Ramos (cell line): ENCODE measurements at regions not wholly inside any gene's neighbourhood (a gene's known extent, or its start where the extent isn't known, plus 50 kb on each side); places are given as distances from the start of the nearest gene placed in this dataset.
"Not testable (repeated sequence)": the region's sequence is repeated elsewhere in the genome, so short reads cannot be mapped to it uniquely, and the experiment has no call there.

Experiments
- in situ Hi-C: fragments of 300-500 bp; cut with MboI; formaldehyde crosslinking; loops from one replicate; pipeline ENCODE4 v1.14.3; 2022; ENCODE audit warnings: low sequenced_read_pairs; ENCODE audit not compliant: unreplicated experiment

DNA sequence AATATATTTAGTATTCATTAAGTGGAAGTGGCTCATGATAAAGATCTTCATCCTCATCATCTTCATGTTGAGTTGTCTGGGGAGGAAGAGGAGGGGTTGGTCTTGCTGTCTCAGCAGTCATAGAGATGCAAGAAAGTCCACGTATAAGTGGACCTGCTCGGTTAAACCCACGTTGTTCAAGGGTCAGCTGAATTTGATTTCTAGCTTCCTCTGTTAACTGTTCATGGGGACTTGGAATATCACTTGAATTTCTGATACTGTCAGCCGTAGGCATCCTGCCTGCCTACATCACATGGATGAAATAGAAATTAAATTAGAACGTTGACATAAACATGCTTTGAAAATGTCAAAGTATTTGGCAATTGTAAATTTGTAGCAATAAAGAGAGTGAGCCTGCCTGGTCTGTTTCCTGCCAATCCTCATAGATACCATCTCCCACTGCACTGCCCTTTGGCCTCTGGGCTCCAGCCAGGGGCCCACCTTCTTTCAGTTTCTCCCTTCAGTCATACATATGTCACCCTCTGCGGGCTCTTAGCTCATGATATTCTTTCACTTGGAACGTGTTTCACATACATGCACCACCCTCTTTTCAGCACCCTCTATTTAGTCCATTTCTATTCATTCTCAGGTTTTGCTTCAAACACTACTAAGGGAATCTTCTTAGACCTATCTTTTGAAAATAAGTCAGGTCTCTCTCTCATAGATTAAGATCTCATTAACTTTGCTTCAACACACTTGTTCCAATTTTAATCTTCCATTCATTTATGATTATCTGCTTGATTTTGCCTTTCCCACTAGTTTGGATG, 376.3 kb downstream of the IPMK start:
- in situ Hi-C loops, result no loop called here

- in situ Hi-C loops, result no loop called here
Observed at GRCh38 chr10:57890691-57891090, 377.0 kb downstream of the IPMK start.

GRCh38 chr10:57885618-57885968, 382.1 kb downstream of the IPMK start:
- in situ Hi-C loops, result not testable (repeated sequence)

DNA sequence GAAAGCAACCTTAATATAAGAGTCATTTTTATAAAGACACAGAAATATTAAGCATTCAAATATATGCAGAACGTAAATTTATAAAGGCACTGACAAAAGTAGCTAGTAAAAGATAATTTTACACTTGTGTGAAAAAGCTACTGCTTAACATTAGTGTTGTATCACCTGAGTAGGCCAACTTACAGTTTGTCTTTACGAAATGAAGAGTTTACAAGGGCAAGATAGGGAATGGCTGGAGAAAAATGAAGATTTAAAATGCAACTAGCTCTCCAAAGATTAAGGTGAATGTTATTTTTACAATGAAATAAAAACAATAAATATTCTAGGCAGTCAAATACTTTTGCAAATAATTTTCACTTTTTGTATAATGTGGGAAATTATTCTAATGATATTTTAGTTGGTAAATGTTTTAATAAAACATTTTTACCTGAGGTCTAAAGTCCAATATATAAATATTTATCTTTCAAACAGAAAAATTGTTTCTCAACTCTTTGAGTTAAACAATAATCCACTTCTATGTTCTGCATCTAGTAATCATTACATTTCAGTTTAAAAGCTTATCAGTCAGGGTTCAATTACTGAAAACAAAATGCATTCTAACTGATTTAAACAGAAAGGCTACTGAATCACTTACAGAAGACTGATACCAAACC, 382.6 kb downstream of the IPMK start:
- in situ Hi-C loops, result no loop called here

DNA sequence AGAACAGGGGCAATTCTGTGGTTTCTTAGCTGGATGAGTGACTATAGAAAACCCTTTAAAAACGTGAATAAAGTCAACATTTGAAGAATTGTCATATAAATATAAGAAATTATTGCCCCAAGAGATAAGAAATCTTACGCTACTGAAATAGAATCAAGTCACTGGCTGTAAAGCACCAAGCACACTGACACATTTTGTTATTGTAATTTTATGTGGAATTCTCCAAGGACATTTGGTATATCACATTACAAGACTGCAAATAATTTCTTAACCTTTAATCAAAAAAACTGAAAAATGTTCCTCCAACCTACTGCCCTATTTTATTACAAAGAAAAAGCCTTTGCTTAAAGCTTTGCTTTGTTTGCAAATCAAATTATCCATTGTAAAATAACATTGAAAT, 383.3 kb downstream of the IPMK start:
- in situ Hi-C loops, result no loop called here

- in situ Hi-C loops, result no loop called here
Observed at GRCh38 chr10:57880446-57881227, 387.1 kb downstream of the IPMK start.

DNA sequence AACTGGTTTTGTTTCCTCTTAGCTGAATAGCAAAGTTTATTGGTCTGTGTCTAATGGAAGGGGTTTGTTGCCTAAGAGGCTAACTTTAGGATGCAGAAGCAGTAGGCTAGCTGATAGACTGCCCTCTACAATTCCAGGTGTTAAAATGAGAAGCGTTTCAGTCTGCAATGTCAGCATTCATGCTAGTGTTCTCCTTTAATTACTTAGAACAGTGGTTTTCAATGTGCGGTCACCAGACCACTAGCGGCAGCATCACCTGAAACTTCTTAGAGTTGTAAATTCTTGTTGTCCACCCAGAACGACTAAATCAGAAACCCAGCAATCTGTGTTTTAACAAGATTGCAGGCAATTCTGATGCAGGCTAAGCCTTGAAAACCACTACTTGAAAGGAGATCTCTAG, 392.9 kb downstream of the IPMK start:
- in situ Hi-C loops, result no loop called here

DNA sequence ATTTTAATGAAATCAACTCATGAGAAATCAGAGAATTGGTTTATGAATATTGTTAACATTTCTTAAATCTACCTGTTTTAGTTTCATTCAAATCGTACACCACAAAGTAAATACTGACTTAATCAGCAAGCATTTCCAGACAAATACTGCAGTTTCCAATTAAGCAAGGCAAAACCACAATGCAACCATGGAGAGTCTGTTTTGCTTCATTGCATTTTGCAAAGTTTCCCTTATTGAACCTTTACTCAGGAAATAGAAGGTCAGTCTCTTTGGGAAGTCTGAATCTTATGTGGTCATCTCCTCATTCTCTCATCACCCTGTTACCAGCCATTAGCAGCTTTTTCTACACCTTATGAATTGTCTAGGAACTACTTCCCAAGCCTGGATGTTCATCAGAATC, 400.5 kb downstream of the IPMK start:
- in situ Hi-C loops, result no loop called here

GRCh38 chr10:57864765-57865680, 402.7 kb downstream of the IPMK start:
- in situ Hi-C loops, result no loop called here

DNA sequence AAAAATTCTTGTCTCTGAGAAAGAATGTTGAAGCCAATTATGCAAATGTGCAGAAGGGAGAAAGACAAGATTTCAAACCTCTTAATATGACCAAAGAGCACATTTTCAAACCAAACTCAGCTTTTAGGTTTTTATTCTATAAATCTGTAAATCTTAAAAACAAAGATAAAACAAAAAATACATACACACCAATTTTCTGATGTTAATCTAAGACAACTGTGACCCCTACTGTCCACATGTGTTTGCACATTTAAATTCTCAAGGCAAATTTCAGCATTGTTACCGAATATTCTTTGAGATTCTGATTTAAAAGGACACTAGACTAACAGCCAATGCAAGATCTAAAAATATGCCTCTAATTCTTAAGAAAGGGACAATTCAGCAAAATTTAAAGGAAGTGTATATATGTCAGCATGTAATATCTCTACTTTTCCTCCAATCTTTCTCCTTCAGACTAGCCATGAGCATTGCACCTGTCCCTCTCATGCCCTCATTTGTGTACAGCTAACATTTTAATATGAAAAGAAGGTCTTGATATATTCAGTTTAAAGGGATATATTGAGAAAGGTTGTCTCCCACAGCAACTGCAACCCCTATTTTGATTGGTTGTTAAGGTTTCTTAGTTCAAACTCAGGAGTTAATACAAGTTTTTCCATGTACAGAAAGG, 417.9 kb downstream of the IPMK start:
- in situ Hi-C loops, result no loop called here

GRCh38 chr10:57846307-57847065, 421.2 kb downstream of the IPMK start:
- in situ Hi-C loops, result no loop called here

DNA sequence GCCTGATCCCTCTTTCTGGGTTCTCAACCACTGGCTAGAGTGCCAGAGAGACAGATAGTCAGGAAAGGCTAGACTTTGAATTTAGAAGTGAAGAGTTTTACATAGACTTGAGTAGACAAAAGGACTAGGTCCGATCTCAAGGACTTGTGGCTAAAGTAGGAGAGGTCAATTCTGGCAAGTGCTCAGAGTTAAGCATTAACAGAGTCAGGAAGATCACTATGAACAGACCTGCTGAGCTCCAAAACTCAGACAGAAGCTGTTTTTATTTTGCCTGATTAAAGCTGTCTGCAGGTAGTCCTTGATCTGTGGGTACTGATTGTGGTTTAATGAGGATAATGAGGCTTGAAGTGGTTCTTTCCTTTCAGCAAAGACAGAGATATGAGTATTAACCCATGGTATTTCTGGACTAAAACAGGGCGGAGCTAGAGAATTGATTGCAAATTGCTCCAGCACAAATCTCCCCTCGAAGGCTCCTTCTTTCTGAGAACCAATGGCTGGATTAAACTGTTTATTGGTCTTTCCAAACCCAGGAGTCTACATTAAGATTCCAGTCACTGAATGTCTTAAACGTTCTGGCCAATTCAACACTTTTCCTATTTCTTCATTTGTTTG, 423.2 kb downstream of the IPMK start:
- in situ Hi-C loops, result no loop called here

GRCh38 chr10:57830877-57831560, 436.7 kb downstream of the IPMK start:
- in situ Hi-C loops, result no loop called here

GRCh38 chr10:57825015-57825414, 442.7 kb downstream of the IPMK start:
- in situ Hi-C loops, result no loop called here

- in situ Hi-C loops, result no loop called here
Observed at GRCh38 chr10:57823398-57823797, 444.3 kb downstream of the IPMK start.

- in situ Hi-C loops, result no loop called here
Observed at GRCh38 chr10:57822965-57823364, 444.7 kb downstream of the IPMK start.

GRCh38 chr10:57818522-57818921, 449.2 kb downstream of the IPMK start:
- in situ Hi-C loops, result no loop called here

DNA sequence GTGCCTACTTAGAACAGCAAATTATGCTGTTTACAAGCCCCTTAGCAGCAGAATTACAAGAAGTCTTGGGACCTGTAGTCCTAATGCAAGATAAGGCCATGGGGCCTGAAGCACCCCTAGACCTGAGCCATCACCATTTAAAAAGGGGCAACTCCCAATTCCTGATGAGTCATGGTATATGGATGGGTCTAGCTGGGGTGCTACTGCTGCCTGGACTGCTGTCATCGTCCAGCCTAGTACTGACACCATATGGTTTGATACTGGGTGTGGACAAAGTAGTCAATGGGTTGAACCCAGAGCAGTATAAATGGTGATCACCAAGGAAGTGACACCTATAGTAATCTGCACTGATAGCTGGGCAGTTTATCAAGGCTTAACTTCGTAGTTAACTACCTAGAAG, 450.0 kb downstream of the IPMK start:
- in situ Hi-C loops, result no loop called here
